GM10266 (cell line): ENCODE measurements at regions not wholly inside any gene's neighbourhood (a gene's known extent, or its start where the extent isn't known, plus 50 kb on each side); places are given as distances from the start of the nearest gene placed in this dataset.

Source experiments
- DNase-seq: peaks from one replicate; pipeline ENCODE4 v3.0.0; 2012; ENCODE audit errors: extremely low spot score
- CTCF ChIP-seq: IDR thresholded peaks from 2 replicates; pipeline ENCODE4 v1.5.1; 2012; ENCODE audit warnings: mild to moderate bottlenecking, low read depth; ENCODE audit not compliant: control insufficient read depth, insufficient read depth; ENCODE audit errors: missing control alignments

- DNase-seq = no peak
- no peak for TF ChIP-seq CTCF
These were observed 73.2 kb downstream of the GPR37 start for GRCh38 chr7:124692425-124692824.

DNA sequence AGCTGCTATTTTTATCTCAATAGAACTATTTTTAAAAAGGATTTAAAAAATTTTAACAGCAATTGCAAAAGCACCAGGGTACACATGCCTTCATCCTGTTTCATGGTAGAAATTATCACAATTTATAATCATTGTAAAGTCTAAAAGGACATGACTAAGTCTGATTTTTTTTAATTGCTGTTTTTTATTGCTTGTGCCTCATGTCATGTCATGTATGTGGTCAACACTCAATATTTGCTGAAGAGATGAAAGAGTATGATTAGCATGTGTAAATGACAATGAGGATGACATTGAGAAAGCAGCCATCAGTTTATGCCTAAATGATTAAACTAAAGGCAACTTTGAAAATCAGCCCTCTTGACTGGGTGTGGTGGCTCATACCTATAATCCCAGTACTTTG lies 74.8 kb downstream of the GPR37 start:
- TF ChIP-seq CTCF = no peak
- DNase-seq = no peak

DNA sequence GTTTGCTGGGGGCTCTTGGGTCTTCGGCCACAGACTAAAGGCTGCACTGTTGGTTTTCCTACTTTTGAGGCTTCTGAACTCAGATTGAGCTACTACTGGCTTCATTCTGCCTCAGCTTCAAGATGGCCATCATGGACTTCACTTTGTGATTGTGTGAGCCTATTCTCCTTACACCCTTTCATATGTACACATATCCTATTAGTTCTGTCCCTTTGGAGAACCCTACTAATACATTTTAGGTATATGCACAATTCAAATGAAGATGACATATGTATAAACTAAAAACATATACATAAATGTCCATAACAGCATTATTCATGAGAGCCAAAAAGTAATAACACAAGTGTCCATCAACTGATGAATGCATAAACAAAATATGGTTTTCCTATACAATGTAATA lies 75.7 kb downstream of the GPR37 start:
- DNase-seq = no peak
- no peak for TF ChIP-seq CTCF

DNA sequence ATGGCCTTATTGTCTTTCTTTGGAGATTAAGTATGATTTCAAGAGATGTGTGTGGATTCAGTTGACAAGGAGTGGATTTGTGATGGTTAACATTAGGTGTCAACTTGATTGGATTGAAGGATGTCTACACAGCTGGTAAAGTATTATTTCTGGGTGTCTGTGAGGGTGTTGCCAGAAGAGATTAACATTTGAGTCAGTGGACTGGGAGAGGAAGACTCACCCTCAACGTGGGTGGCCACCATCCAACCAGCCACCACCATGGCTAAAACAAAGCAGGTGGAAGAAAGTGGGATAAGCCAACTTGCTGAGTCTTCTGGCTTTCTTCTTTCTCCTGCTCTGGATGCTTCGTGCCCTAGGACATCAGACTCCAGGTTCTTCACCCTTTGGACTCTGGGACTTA lies 76.1 kb downstream of the GPR37 start:
- DNase-seq = no peak
- no peak for TF ChIP-seq CTCF

GRCh38 chr7:124688991-124689390 lies 76.6 kb downstream of the GPR37 start:
- DNase-seq = no peak
- no peak for TF ChIP-seq CTCF

DNA sequence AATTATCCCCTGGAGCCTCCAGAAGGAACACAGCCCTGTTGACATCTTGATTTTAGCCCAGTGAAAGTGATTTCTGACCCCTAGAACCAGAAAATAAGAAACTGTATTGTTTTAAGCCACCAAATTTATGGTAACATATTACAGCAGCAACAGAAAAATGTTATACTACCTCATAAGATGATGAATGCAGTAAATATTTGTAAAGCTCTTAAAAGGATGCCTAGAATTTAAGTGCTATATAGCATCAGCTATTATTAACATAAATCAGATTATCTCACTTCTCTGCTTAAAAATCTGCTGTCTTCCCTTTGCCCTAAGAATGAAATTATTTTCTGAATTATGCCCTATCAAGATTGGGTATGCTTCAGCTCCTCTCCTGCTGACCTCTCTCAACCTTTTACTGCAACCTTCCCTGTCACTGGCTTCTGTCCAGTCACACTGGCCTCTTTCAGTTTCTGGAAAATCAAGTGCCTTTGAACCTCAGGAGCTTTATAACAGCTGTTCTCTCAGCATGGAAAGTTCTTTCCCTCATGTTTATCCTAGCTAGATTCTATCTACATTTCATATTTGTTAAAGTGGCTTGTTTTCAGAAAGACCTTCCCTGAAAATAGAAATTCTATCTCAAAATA lies 78.9 kb downstream of the GPR37 start:
- no peak for DNase-seq
- TF ChIP-seq CTCF = no peak

GRCh38 chr7:124681946-124682345 lies 83.6 kb downstream of the GPR37 start:
- no peak for DNase-seq
- TF ChIP-seq CTCF = no peak
